ENCODE measurements at regions not wholly inside any gene's neighbourhood (a gene's known extent, or its start where the extent isn't known, plus 50 kb on each side); places are given as distances from the start of the nearest gene placed in this dataset.

DNA sequence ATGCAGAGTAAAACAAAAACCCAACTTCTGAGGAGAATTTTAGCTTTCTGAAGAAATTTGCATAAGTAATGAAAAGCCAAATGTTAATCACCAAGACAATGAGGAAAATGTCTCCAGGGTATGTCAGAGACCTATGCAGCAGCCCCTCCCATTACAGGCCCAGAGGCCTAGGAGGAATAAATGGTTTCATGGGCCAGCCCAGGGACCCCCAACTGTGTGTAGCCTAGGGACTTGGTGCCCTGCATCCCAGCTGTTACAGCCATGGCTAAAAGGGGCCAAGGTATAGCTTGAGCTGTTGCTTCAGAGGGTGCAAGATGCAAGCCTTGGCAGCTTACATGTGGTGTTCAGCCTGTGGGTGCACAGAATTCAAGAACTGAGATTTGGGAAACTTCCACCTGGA, 1256.9 kb upstream of the PIK3C3 start:
- DNase-seq: no peak

DNA sequence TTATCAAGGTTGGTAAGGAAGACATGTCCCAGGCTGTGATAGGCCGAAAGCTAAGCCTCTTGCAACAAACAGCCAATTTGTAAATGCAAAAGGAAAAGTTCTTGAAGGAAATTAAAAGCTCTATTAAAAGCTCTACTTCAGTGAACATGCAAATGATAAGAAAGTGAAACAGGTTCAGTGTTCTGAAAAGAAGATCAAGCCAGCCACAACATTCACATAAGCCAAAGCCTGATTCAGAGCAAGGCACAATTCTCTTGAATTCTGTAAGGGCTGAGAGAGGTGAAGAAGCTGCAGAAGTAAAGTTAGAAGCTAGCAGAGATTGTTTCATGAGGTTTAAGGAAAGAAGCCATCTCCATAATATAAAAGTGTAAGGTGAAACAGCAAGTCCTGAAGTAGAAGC, 1259.5 kb upstream of the PIK3C3 start:
- no peak for DNase-seq

DNA sequence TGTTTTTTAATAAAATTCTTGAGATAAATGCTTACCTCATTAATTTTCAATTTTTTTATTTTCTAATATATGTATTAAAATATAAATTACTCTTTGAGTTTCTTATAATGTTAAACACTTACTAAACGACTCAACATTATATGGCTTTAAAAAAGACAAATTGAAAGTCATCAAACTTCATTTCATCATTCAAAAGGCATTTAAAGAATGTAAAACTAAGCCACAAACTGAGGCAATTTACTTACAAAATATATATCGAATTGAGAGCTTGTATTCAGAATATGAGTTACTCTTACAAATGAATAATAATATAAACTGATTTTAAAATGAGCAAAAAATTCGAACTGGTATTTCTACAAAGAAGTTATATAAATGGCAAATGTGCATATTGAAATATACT, 1262.2 kb upstream of the PIK3C3 start:
- no peak for DNase-seq

DNA sequence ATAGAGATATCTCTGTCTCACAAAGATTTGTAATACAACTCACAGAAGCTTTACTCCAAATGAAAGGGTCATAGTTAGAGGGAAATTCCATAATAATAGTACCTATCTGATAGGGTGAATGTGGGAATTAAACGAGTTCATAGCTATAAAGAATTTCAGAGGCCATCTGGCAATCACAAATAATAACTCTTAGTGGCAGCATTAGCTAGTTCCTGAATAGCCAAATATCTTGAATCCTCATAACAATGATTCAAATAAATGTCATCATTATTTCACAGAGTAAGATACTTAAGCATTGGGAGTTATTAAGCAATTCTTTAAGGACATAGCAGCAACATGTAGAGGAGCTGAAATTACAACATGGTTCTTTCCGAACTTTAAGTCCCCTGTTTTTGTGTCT, 1265.0 kb upstream of the PIK3C3 start:
- DNase-seq: no peak

DNA sequence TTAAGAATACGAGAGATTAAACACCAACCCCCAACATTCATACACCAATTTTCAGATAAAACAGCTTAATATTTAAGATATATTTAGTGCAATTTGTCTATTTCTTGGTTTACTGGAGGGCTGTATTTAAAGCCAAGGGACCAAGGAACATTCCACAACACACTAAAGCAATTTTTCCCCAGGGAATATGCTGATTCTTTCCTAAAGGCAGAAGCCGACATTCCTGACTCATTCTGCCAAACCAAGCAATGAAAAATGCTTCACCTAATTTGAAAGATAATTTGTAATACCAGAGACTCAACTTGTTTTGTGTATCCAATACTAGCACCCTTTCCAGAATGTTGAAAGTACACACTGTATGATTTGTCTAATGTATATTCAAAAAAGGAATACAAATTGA, 1267.6 kb upstream of the PIK3C3 start:
- DNase-seq: no peak

DNA sequence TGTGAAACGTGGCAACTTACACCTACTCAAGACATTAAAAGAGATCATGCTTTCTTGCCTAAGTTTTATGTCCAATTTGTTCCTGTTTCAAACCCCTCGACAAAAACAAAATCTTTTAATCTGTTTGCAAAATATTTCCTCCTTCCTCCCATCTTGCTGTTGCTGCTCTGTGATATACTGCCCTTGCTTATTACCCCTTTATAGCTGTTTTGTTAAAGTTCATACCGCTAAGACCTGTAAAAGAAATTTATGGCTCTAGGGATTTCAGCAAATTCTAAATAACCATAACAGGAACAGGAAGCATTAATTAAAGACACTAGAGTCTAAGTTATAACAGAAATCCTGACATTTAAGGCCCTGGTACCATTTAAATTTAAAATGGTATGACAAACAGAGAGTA, 1268.2 kb upstream of the PIK3C3 start:
- no peak for DNase-seq

DNA sequence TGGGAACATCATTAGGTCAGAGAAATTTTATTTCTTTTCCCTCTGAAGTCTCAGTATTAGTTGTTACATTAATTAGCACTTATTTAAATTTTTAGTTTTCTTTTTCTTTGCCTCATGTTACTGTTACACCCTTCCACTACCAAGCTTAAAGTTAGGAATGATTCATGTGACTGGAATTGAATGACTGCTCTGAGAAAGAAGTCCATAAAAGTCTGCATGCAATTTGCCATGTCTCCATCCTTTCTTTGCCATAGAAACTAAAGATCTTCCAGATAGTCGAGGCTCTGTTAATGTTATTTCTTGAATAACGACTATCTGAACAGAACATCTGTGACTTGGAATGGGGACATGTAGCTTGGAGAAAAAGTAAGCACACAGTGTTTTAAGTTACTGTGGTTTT, 1269.8 kb upstream of the PIK3C3 start:
- no peak for DNase-seq

DNA sequence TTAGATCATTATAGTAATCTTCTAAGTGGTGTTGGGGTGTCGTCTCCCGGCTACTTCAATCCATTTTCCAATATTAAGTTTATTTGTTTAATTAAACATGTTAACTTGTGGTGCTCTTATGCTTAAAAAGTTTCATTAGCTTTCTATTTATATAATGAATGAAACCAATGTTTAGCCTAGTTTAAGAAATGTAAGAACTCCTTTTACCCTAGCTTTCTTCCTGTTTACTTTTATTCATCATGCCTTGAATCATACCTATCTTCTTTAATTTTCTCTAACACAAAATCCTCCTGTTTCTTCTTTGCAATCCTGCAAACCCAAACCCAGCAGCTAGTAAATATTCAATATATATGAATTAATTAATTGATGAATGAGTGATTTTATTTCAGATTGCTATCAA, 1276.7 kb upstream of the PIK3C3 start:
- no peak for DNase-seq

DNA sequence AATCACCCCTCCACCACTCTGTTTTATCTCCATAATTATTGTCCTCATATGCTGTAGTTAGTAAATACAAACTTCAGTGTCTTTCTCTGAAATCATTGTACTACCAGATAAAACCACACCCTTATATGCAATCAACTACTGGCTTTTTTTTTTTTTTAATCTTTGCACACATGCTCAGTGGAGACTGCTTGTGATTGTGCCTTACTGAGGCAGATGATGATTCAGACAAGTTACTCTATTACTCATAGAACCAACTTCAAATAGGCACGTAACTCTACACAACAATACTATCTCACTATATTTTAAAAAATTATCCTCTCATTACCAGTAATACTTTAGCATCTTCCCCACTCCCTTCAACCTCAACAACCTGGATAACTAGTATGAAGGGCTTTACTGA, 1278.4 kb upstream of the PIK3C3 start:
- no peak for DNase-seq

DNA sequence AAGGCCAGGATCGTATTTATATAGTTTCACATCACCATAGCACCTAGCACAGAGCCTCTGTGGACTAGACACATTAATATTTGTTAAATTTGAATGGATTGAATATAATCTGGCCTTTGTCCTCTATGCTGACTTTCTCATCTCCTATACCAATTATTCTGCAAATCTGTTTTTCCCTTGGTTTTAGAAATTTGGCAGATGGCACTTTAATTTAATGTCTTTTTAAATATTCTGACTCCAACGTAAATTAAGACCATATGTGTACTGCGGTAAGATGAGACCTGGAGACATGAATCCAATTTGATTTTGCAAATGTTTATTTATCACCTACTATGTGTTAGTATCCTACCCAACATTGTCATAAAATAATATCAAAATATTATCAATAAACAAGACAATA, 1281.9 kb upstream of the PIK3C3 start:
- DNase-seq: no peak

DNA sequence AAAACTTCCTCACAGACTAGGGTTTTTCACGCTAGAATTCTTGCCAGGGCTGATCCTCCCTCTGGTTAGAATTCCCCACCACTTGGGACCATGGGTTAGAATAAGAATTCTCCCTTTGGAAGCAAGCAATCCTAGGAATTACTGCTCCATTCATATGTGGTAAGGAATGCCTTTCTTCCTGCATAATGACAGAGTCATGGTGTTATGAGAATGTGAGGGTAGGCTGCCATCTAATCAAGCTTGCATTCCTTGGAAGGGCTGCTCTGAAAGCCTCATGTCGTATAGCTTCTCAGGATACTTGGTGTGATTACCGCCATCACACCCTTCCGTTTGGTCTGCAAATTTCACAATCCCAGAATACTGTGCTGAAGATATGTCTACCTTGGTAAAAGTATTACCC, 1282.4 kb upstream of the PIK3C3 start:
- DNase-seq: no peak

DNA sequence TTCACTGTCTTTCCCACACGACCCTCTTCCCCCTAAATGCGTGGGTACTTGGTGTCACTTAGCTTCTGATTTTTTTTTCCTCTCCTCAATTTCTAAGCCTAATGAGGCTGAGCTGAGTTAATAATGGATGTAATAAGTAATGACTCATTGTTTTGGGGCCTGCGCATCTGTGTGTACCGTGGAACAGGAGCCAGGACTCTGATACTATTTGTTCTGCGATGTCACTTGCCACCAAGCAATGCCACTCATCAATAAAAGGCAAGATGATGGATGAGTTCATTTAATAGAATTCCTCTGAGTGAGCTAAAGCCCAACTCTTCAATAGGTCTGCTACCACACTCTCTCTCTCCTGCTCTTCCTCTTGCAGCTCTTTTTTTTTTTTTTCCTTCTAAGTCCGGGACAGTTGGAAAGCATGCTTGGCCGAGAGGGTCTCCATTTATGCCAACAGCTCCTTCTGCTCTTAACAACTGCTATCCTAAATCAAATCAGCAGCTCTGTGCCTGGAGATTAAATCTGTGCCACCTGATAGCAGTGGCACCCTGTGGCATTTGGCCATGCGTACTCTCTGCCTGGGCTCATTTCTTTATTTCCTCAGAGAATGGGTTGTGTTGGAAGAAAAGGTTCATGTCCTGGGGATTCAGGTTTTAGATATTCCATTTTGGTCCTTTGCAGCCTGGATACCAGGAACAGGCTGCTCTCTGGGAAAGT, 1284.2 kb upstream of the PIK3C3 start:
- no peak for DNase-seq

DNA sequence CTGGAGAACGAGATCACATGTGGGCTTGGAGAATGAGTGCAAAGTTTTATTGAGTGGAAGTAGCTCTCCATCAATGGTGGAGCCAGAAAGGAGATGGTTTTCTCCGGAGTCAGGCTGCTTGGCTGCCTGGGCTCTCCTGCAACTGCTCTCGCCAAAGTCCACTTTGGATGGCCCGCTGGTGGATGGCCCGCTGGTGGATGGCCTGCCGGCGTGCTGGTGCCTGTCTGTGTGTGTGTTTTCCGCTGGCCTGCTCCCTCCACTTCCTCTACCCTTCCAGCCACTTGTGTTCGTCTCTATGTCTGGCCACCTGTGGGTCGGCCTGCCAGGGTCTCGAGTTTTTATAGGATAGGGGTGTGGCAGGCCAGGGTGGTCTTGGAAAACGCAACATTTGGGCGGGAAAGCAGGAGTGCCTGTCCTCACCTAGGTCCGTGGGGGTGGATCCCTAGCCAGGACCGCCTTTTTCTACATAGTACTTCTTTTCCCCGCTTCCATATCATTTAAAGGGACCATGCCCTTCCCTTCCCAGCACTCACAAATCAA, 1292.1 kb upstream of the PIK3C3 start:
- DNase-seq: no peak

DNA sequence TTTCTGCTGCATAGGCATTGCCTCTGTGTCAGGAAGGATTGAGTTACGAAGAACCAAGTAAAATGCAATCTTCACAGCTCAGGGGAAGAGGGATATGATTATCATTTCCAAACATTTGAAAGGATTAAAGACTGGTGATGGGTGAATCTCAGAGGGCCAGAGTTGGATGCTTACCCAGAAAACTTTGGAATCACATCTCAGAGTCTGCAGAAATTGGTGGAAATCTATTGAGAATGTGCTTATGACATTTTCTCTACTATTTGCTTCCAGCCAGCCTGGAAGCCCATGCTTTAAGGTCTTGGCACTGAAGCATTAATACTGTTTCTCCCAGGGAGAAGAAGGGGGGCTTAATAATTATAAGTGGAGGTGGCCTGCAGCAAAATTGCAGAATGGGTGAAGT, 1301.4 kb upstream of the PIK3C3 start:
- DNase-seq: no peak

DNA sequence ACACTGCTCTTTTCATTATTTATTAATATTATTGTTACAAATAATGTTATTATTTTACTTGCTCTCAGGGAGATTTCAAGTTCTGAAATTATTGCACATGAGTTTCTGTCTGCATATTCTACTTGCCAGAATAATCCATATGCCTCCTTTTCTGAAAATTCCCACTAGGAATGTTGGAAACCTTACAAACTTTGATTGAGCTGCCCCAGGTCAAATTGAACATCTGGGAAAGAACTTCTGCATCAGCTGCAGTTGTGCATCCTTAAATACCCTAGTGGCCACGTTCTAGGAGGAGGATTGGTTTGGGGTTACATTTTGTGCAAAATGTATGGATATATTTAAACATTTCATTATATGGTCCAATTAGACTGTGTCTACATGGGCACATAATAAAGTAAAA, 1302.7 kb upstream of the PIK3C3 start:
- DNase-seq: no peak

DNA sequence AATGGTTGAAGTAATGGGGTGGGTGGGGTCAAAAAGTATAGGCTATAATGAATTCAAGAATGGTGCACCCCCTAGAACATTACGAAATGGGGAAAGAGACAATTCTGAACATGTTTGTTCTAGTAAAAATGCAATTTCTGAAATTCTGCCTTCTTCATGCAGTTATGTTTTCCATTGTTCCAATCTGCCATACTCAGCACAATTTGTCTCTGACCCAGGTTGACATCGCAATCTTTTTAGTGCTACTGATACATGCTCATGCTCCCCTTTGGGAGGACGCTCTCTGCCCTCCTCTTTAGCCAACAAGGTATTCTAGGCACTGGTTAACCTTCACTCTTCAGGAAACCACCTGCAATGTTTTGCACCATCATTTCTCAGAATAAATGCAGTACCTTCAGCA, 1303.9 kb upstream of the PIK3C3 start:
- no peak for DNase-seq

DNA sequence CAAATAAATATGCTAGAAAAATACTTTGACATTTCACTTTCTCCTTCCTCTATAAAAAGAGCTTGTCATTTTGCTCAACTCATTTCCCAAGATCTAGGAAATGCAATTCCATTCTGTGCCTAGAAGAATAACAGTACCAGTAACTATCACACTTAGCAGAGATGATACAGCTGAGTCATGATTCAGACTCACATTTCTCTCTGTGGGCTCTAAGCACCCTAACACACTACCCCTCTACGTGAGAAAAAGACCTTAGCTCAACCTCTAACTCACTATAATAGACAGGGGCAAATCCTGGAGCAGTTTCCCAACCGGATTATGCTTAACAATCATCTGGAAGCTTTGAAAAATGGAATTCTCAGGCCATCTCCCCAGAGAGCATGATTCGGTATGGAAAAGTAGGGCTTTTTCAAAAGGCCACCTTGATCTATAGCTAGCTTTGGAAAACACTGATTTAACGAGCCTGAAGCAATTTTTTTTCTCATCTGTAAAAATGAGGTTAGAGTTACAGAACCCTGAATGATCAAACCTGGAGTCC, 1312.3 kb upstream of the PIK3C3 start:
- DNase-seq: no peak

DNA sequence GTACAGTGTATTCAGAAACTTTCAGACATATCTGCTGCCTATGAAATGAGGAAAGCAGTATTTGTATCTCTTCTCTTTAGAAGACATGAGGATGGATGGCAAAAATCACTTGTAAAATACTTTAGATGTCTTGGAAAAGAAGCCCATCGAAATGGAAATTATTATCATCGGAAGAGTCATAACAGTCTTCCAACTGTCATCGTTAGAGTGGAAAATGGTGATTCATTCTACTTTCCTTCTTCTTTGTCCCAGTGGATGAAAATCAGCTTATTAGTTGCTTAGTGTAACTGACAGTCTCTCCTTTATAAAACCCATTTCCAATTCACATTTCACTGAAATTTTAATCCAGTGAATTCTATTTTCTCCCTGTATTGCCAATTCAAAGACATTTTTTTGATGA, 1323.7 kb upstream of the PIK3C3 start:
- no peak for DNase-seq

DNA sequence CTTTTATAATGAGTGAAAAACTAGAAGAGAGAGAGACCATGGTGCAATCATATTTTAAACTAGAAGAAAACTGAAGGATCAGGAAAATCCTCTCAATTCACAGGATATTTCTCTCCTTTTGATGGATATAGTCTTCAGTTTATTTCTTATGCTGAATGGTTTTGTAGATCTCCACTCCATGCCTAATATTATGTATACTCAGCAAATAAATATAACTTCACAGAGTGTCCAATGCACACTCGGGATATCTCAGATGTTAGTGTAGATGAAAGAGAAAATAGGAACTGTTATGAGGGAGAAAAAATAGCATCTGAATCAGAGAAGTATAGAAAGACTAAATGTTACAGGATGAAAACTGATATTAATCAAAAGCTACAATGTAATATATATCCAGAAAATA, 1324.5 kb upstream of the PIK3C3 start:
- no peak for DNase-seq

DNA sequence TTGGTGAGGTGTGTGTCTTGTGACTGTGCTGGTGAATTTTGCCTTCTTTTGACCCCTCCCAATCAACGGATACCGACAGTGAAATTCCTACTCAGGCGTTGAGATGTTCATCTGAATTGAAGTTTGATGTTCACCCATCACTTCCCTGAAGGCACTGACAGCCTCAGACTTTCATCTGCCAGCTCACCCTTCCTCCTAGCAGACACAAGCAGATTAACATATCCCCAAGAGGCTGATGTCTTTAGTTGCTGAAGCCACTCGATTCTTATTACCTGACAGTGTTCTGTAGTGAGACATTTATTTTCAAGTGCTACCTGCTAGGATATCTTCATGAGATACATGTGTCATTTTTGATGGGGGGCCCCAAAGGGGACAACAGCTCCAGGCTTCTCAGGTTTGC, 1330.1 kb upstream of the PIK3C3 start:
- DNase-seq: no peak

DNA sequence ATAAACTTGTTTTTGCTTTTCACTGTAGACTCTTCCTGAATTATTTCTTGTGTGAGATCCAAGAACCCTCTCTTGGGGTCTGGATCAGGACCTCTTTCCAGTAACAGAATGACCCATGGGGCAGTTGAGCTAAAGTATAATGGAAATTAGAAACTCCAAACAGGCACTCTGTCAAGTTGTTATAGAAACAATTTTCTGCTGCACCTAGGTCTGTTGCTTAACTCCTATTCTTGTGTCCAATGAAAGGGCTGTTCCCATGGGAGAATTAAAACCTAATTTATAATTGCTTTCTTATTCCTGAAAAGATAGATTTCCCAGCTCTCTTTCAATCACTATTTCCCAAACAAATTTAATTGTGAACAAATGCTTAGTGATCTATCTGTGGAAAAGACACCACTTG, 1341.3 kb upstream of the PIK3C3 start:
- DNase-seq: no peak

DNA sequence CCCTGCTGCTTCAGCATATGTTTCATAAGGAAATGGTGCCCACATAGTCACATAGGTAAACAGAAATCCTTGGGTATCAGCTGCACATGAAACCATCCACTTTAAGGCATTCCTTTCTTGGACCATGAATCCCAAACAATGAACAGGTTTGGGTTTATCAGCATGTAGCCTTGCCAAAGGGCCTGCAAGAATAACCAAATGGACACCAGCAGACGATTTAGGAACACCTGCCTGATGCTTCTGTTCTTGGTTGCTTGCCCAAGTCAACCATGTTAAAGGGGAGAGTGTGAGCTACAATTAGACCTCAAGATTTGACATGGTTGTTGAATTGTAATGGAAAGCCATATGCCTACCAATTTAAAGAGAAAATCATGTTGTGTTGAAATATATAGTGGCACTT, 1342.7 kb upstream of the PIK3C3 start:
- DNase-seq: no peak

DNA sequence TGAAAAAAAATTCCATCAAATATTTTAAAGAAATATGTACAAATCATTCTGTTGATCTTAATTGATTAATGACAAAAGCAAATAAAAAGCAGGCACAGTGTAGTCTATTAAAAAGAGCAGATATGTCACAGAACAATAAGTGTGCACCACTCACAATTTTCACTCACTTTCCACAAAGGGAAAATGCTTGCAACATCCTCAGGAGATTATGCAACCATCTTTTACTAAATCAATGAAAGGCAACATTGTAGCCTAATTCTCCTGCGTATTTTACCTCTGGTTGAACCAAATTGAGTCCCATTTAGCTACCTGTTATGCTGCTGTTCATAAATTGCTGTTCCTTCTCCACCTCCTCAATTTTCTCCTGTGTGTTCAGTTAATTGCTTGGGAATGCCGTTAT, 1346.8 kb upstream of the PIK3C3 start:
- no peak for DNase-seq

DNA sequence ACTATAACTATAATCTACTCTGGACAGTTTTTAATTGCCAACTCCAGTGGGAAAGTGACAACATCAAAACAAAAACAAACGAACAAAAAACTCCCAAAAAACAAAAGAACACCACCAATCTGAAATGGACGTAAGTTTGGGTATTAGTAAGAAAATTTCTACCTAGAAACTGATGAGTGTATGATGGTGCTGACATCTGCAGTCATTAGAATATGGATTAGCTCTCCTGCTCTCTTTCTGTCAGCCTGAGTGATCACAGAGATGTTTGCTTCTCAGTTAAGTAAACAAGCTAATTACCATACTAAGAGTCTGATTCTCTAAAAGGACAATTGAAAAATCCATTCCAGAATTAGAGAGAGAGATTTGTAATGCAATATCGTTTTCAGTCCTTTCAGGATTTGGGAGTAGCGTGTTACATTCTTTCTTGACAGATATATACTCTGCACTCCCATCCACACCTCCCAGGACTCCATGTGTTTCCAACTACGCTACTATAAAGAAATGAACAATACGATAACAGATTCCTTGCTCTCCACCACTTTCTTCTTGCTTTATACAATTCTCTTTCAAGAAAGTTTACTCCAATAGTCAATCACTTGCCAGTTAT, 1347.4 kb upstream of the PIK3C3 start:
- DNase-seq: no peak

DNA sequence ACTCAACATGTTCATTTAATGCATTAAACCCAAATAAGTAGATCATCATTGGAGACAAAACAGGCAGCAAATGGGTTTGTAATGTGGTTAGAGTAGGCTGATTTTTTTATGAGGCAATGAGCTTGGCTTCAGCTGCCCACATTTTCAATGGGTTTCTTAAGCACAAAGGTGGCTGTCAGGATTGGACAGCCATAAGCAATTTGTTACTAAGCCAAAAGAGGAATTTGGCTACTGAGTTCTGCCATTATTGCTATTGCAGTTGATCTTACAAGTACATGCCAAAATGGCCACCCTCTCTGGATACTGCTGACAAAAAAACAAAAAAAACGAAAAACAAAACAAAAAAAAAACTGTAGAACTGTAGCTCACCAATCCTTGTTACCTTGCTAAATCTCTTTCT, 1348.0 kb upstream of the PIK3C3 start:
- DNase-seq: no peak
